T-helper 1 cell treated with Interleukin-12 subunit alpha and Interleukin-12 subunit beta and Interleukin-4 antibody, amounts not matched to agents 30 μg/mL and 1 μg/mL, for 36 hours (primary cell): ENCODE measurements at regions not wholly inside any gene's neighbourhood (a gene's known extent, or its start where the extent isn't known, plus 50 kb on each side); places are given as distances from the start of the nearest gene placed in this dataset.
"Not testable (repeated sequence)": the region's sequence is repeated elsewhere in the genome, so short reads cannot be mapped to it uniquely, and the experiment has no call there.

Experiments used
- H3K27ac Mint-ChIP-seq: one replicate; pipeline ENCODE4 v1.8.0; 2021; ENCODE audit warnings: mild to moderate bottlenecking, mixed read lengths
- H3K27me3 Mint-ChIP-seq: one replicate; pipeline ENCODE4 v1.8.0; 2021; ENCODE audit warnings: low read depth, mixed read lengths
- H3K36me3 Mint-ChIP-seq: one replicate; pipeline ENCODE4 v1.8.0; 2021; ENCODE audit warnings: low read depth, mixed read lengths
- H3K4me1 Mint-ChIP-seq: one replicate; pipeline ENCODE4 v1.8.0; 2021; ENCODE audit warnings: low read depth, mixed read lengths
- H3K4me3 Mint-ChIP-seq: one replicate; pipeline ENCODE4 v1.8.0; 2021; ENCODE audit warnings: mild to moderate bottlenecking, moderate library complexity, mixed read lengths
- H3K9me3 Mint-ChIP-seq: one replicate; pipeline ENCODE4 v1.8.0; 2021; ENCODE audit warnings: mixed read lengths

GRCh38 chr5:174917435-174917834 is 193.1 kb downstream of the MSX2 start:
- not testable (repeated sequence) for H3K36me3 Mint-ChIP-seq, H3K9me3 Mint-ChIP-seq, H3K4me3 Mint-ChIP-seq, H3K27ac Mint-ChIP-seq, H3K4me1 Mint-ChIP-seq
- peaks cover 13% of the 10 kb centered on the region for H3K27me3 Mint-ChIP-seq

- not testable (repeated sequence) for H3K4me1 Mint-ChIP-seq, H3K9me3 Mint-ChIP-seq, H3K4me3 Mint-ChIP-seq, H3K36me3 Mint-ChIP-seq, H3K27ac Mint-ChIP-seq
- peaks cover 13% of the 10 kb centered on the region for H3K27me3 Mint-ChIP-seq
Measured at GRCh38 chr5:174916924-174917323, 192.5 kb downstream of the MSX2 start.

GRCh38 chr5:174916227-174916626 is 191.8 kb downstream of the MSX2 start:
- H3K9me3 Mint-ChIP-seq = no peaks in the 10 kb centered on the region

GRCh38 chr5:174911118-174911517 is 186.7 kb downstream of the MSX2 start:
- Mint-ChIP-seq H3K4me1 (peaks cover 3% of the 10 kb centered on the region), H3K4me3 (no peak overlapping the region), H3K9me3 (no peaks in the 10 kb centered on the region), H3K36me3 (no peaks in the 10 kb centered on the region), H3K27me3 (peaks cover 28% of the 10 kb centered on the region), H3K27ac (no peak overlapping the region)

More at GRCh38 chr5:174916227-174916626, 191.8 kb downstream of the MSX2 start:
- Mint-ChIP-seq H3K36me3 (no peaks in the 10 kb centered on the region), H3K4me1 (no peaks in the 10 kb centered on the region), H3K4me3 (no peak overlapping the region), H3K27me3 (peaks cover 16% of the 10 kb centered on the region), H3K27ac (no peak overlapping the region)

GRCh38 chr5:174910245-174910737 is 185.9 kb downstream of the MSX2 start:
- Mint-ChIP-seq H3K27me3 (peaks cover 28% of the 10 kb centered on the region), H3K27ac (no peak overlapping the region), H3K4me3 (no peak overlapping the region), H3K9me3 (no peaks in the 10 kb centered on the region), H3K4me1 (peaks cover 3% of the 10 kb centered on the region), H3K36me3 (no peaks in the 10 kb centered on the region)

GRCh38 chr5:174903172-174903732 is 178.9 kb downstream of the MSX2 start:
- peaks cover 4% of the 10 kb centered on the region for H3K27me3 Mint-ChIP-seq
- H3K9me3 Mint-ChIP-seq = no peaks in the 10 kb centered on the region
- H3K4me3 Mint-ChIP-seq = no peak overlapping the region
- no peak overlapping the region for H3K27ac Mint-ChIP-seq
- H3K36me3 Mint-ChIP-seq = no peaks in the 10 kb centered on the region
- no peaks in the 10 kb centered on the region for H3K4me1 Mint-ChIP-seq

GRCh38 chr5:174901336-174901735 is 177.0 kb downstream of the MSX2 start:
- no peak overlapping the region for H3K27ac Mint-ChIP-seq
- H3K36me3 Mint-ChIP-seq = no peaks in the 10 kb centered on the region
- no peaks in the 10 kb centered on the region for H3K4me1 Mint-ChIP-seq
- H3K4me3 Mint-ChIP-seq = no peak overlapping the region
- no peaks in the 10 kb centered on the region for H3K9me3 Mint-ChIP-seq
- H3K27me3 Mint-ChIP-seq = no peaks in the 10 kb centered on the region

GRCh38 chr5:174900240-174900865 is 176.0 kb downstream of the MSX2 start:
- Mint-ChIP-seq H3K27me3 (no peaks in the 10 kb centered on the region), H3K27ac (no peak overlapping the region), H3K36me3 (no peaks in the 10 kb centered on the region), H3K4me3 (no peak overlapping the region), H3K4me1 (no peaks in the 10 kb centered on the region), H3K9me3 (no peaks in the 10 kb centered on the region)

- Mint-ChIP-seq H3K4me1 (no peaks in the 10 kb centered on the region), H3K9me3 (peaks cover 4% of the 10 kb centered on the region), H3K27me3 (no peaks in the 10 kb centered on the region), H3K27ac (no peak overlapping the region), H3K36me3 (no peaks in the 10 kb centered on the region), H3K4me3 (no peak overlapping the region)
Measured at GRCh38 chr5:174897281-174897950, 173.0 kb downstream of the MSX2 start.

- H3K9me3 Mint-ChIP-seq = peaks cover 7% of the 10 kb centered on the region
- H3K36me3 Mint-ChIP-seq = no peaks in the 10 kb centered on the region
- H3K4me3 Mint-ChIP-seq = no peak overlapping the region
- H3K27me3 Mint-ChIP-seq = no peaks in the 10 kb centered on the region
- no peaks in the 10 kb centered on the region for H3K4me1 Mint-ChIP-seq
- H3K27ac Mint-ChIP-seq = no peak overlapping the region
Measured at GRCh38 chr5:174895360-174895759, 171.0 kb downstream of the MSX2 start.

- Mint-ChIP-seq H3K36me3 (no peaks in the 10 kb centered on the region), H3K27ac (no peak overlapping the region), H3K27me3 (no peaks in the 10 kb centered on the region), H3K4me3 (no peak overlapping the region), H3K4me1 (no peaks in the 10 kb centered on the region), H3K9me3 (peaks cover 7% of the 10 kb centered on the region)
Measured at GRCh38 chr5:174892742-174893141, 168.4 kb downstream of the MSX2 start.

GRCh38 chr5:174880412-174881200 is 156.2 kb downstream of the MSX2 start:
- H3K27me3 Mint-ChIP-seq, H3K9me3 Mint-ChIP-seq, H3K27ac Mint-ChIP-seq, H3K36me3 Mint-ChIP-seq, H3K4me3 Mint-ChIP-seq, H3K4me1 Mint-ChIP-seq: not testable (repeated sequence)

GRCh38 chr5:174877987-174878386 is 153.6 kb downstream of the MSX2 start:
- Mint-ChIP-seq H3K4me3 (no peak overlapping the region), H3K27ac (no peak overlapping the region), H3K9me3 (no peaks in the 10 kb centered on the region)

GRCh38 chr5:174872271-174872670 is 147.9 kb downstream of the MSX2 start:
- no peak overlapping the region for H3K4me3 Mint-ChIP-seq
- H3K9me3 Mint-ChIP-seq = no peaks in the 10 kb centered on the region
- no peaks in the 10 kb centered on the region for H3K27me3 Mint-ChIP-seq
- H3K27ac Mint-ChIP-seq = no peak overlapping the region
- H3K4me1 Mint-ChIP-seq = no peaks in the 10 kb centered on the region
- H3K36me3 Mint-ChIP-seq = no peaks in the 10 kb centered on the region

More at GRCh38 chr5:174877987-174878386, 153.6 kb downstream of the MSX2 start:
- H3K36me3 Mint-ChIP-seq = no peaks in the 10 kb centered on the region
- H3K4me1 Mint-ChIP-seq = no peaks in the 10 kb centered on the region
- H3K27me3 Mint-ChIP-seq = no peaks in the 10 kb centered on the region
